H1 (cell line): ENCODE measurements at regions not wholly inside any gene's neighbourhood (a gene's known extent, or its start where the extent isn't known, plus 50 kb on each side); places are given as distances from the start of the nearest gene placed in this dataset.

Source experiments
- CHD7 ChIP-seq: fragments of 300-600 bp; sonication (generic); IDR thresholded peaks from 2 replicates; pipeline ENCODE4 v1.7.1; 2012; ENCODE audit warnings: low read length, moderate library complexity, mild to moderate bottlenecking, inconsistent platforms; ENCODE audit not compliant: insufficient replicate concordance
- ZNF274 ChIP-seq: IDR thresholded peaks from 2 replicates; pipeline ENCODE4 v1.7.0; 2012; ENCODE audit warnings: low read length, borderline replicate concordance; ENCODE audit errors: extremely low read depth

GRCh38 chr3:159619341-159619885 is 369.2 kb upstream of the IL12A start (continued):
- TF ChIP-seq CHD7 (no peak), ZNF274 (no peak)
